Stimulated activated CD8-positive, alpha-beta memory T cell treated with anti-CD3 and anti-CD28 coated beads, Interleukin-12 subunit alpha, Interleukin-12 subunit beta, amount 100 ng/mL, for 24 hours (primary cell): ENCODE measurements at regions not wholly inside any gene's neighbourhood (a gene's known extent, or its start where the extent isn't known, plus 50 kb on each side); places are given as distances from the start of the nearest gene placed in this dataset.

Source experiments
- DNase-seq: peaks from one replicate; pipeline ENCODE4 v3.0.0-alpha.2; 2020; ENCODE audit errors: extremely low read depth

DNA sequence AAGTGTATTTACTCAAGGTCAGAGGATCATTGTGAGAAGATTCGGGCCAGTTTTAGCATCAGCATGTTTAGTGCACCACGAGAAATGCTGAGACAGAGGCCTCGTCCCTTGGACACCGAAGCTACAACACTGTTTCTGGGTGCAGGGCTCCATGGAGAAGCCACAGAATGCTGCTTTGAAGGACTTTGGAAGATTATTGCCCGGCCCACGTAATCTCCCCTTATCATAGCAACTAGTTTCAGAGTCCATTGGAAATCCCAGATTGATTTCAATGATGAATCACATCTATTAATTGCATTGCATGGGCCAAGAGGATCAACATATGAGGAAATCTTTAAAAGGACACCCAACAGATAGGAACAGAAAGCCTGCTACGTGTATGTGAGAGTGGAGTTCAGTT lies 156.0 kb downstream of the MAF start:
- DNase-seq: no peak

DNA sequence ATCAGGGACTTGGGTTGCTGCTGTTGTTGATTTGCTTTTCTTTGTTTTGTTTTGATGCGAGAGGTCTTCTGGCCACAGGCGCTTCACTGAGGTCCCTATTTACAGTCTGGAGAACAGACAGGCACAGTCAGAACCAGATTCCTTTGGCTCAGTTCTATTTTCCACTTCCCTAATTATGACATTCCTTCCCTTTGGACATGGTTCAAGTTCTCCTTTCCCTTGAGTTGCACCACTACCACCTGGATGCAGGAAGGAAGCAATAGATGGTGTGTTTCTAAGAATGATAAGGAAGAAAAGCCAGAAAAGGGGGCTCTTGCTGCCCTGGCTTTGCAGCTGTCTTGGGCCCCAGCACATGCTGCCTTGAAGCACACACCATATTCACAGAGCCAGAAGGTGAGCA lies 160.6 kb downstream of the MAF start:
- no peak for DNase-seq

DNA sequence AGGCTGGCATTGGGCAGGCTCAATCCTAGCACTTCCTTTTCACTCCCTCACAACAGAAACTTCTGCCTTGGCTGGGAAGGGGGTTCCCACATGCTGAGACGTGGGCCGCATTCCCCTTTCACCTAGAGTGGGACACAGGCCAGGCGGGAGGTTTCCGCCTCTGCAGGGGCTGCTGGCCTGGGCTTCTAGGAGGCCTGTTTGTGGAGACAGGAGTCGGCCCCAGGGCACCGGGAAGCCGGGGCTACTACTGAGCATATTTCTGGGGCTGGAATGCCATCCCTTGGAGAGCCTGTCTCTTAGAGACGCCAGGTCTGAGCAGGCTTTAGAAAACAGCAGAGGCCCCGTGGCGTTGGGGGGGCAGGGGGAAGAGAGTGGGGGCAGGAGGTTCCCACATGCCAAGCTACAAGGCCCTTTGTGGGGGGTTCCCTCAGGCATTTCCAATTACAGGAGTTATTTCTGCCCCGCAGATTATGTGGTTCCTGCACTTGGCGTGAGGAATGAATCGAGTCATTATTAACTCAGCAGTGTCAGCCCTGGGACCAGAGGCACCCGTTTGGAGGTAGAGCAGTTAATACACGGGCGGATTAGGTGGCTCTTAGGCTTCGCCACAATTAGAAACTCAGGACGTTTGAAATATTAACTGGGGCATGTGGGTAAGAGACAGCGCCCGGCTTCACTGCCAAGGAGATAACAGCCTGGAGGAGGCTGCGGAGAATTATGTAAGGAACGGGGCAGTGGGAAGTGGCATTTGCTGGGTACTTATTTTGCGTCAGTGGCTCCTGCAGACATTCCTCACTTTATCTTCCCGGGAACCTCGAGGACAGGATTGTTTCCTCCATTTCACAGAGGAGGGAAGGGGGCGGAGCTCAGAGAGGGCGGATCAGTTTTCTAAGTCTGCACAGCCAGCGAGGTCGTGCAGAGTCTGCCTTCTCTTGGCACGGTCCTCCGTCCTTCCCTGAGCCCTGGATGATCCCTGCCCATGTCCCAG lies 162.5 kb downstream of the MAF start:
- DNase-seq: no peak

DNA sequence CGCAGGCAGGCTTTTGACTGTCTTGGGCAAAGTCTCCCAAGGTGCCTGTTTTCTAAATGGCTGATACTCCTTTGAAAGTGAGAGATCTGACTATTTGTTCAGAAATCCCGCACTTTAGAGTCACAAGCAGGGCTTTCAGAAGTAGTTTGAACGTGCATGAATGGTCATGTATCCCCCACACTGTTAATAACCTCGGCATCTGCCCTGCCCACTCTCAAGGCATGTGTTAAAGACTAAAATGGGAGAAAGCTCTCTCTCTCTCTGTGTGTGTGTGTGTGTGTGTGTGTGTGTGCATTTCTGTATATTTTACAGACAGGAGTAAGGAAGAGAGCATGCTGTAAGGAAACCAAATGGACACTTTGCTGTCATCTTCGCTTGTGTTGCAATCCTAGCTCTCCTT lies 163.7 kb downstream of the MAF start:
- DNase-seq: no peak

DNA sequence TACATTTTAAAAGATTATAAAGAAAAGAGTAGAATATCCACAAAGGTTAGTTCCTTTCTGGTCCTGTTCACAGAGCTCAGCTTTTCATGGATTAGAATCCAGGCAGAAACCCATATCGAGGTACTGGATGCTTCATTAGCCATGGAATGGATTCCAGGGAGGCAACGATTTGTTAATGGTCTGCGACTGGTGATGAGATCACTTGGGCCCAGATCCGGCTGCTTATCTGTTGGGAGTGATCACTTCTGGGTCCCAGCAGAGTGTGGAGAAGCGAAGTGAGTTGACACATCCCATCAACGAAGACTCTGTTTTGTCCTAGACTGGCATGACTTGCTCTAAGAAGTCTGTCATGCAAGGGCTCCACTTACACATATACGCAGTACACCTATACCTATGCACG lies 165.8 kb downstream of the MAF start:
- DNase-seq: no peak

DNA sequence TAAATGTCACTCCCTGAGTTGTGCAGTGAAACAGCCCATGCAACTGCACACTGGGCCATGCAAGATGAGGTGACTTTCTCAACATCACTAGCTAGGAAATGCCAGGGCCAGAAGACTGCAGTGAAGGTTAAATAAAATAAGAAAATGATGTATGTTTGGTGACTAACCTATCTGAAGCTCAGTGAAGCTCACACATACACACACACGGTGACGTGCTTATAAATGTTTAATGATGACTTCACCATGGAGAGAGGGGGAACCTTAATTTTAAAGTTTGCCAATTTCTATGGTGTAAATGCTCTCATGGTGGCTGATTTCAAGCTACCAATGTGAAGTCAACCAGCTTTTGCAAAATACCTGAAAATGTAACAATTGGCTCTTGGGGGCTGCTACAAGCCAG lies 166.4 kb downstream of the MAF start:
- no peak for DNase-seq

DNA sequence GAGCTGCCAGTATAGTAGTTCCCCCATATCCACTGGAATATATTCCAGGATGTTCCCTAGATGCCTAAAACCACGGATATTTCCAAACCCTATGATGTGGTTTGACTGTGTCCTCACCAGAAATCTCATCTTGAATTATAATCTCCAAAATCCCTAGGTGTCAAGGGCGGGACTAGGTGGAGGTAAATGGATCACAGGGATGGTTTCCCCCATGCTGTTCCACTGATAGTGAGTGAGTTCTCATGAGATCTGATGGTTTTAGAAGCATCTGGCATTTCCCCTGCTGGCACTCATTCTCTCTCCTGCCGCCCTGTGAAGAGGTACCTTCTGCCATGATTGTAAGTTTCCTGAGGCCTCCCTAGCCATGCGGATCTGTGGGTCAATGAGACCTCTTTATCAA lies 168.6 kb downstream of the MAF start:
- no peak for DNase-seq

DNA sequence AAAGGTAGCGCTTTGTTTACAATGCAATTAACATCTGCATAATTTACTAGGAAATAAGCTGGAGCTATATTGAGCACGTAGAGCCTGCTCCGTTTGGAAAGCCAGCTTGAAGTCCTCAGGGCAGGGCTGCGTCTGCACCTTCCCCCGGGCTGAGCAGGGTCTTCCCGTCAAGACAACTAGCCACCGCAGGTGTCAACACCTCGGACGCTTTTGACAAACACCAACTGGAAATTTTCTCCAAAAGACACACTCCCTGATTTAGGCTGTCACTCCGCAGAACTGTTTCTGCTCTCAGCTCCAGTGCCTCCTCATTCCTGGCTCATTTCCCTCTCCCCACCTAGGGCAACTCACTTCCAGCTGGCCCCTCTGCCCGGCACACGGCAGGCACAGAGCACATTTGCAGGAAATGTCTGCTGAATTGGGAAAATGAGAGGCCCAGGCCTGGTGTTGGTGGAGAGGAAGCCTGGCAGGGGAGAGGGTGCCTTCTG lies 170.3 kb downstream of the MAF start:
- no peak for DNase-seq

DNA sequence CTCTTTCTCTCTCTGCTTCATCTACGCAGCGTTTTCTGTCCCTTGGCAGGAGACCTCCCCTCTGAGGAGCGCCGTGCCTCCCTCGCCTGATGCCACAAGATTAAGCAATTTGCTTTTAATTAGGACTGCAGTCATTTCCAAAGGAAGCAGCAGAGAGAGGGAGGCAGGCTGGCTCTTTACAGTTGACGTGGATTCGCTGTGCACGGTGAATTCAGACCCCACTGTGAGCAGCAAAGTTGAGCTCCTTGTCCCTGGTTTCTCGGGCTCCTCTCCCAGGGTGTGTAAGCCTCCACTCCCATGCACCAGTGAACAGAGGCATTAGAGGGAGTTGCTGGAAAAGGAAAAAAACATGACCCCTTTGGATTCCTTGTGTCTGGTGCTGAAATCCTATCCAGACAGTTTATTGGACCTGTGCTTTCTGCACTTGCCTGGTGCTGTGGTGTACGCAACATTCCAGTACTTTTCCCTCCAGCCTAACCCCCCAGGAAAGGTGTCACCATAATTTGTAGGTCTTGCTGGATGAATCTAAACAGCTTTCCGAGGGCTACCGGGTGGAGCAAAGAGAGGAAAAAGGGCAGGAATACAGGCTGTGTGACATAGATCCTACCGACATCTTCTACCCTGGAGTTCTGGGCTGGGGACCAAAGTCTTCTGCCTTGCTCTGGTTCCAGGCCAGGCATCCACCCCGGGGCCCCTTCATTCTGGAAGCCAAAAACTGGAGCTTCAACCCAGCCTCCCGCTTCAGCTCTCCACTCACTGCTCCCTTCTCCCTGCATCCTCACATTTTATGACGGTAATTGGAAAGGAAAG lies 171.0 kb downstream of the MAF start:
- no peak for DNase-seq

DNA sequence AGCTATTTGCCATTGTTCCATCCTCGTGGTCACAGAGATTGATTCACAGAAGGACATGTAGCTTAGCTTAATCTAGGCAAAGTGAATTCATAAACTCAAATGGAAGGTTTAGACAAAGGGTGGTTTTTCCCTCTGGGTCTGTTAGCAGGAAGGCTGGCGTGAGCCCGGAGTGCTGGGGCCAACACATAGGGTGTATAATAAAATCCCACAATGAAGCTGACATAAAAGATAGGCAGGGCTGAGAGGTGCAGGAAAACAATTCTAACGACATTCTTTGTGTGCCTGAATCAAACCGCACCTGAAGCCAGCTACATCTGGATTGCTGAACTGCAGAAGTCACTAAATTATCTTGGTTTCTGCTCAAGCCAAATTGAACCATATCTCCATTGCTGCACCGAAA lies 173.9 kb downstream of the MAF start:
- no peak for DNase-seq

DNA sequence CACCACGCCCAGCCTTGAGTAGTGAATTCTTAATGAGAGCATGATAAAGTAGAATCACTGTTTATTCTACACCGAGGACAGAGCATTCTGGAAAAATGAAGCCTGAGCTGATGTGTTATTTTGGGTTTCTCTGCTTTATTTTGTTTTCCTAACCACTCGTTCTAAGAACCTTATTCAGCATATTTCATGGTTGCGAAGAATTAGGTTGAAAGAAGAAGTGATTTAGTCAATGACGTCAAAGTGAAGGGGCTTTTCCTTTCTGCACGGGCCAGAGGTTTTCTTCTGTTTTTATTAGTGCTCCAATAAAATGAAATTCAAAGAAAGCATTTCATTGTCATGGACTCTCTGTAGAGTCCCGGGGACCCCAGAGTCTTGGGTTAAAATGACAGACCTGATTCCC lies 178.5 kb downstream of the MAF start:
- no peak for DNase-seq

DNA sequence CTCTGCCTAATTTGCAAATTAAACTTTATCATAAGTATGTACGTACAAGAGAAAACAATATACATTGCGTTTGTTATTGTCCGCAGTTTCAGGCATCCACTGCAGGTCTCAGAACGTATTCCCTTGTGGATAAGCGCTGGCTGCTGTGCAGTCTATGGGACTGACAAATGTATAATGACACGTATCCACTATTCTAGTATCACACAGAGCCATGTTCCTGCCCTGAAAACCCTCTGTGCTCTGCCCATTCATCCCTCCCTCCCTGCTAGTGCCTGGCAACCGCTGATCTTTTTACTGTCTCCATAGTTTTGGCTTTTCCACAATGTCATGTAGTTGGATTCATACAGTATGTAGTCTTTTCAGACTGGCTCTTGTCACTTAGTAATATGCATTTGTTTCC lies 179.4 kb downstream of the MAF start:
- no peak for DNase-seq

DNA sequence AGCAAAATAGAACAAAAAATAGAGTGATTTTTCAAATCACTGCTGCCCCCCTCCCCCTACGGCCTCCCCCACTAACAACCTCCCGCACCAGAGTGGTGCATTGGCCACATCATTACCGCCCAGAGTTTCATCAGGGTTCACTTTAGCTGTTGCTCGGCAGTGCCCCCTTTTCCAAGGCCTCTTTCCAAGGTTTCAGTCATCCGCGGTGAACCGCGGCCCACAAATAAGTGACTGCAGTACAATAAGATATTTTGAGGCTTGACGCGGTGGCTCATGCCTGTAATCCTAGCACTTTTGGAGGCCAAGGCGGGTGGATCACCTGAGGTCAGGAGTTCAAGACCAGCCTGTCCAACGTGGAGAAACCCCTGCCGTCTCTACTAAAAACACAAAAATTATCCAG lies 180.0 kb downstream of the MAF start:
- DNase-seq: no peak

DNA sequence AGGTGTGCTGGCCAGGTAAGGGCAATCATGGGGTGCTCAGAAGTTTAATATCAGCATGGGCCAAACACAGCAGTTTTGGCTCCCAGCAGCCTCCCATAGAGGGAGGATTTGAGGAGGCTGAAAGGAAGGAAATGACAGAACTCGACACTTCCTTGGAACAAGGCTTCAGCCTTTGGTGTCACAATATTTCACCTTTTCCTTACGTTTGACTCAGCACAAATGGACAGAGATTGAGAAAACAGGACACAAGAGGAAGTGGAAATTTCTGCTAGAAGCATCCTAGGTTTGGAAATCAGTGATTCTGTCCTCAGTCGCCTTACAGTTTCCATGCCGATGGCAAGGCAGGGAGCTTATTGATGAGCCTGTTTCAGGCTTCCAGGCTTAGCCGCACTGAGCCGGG lies 181.4 kb downstream of the MAF start:
- DNase-seq: no peak

DNA sequence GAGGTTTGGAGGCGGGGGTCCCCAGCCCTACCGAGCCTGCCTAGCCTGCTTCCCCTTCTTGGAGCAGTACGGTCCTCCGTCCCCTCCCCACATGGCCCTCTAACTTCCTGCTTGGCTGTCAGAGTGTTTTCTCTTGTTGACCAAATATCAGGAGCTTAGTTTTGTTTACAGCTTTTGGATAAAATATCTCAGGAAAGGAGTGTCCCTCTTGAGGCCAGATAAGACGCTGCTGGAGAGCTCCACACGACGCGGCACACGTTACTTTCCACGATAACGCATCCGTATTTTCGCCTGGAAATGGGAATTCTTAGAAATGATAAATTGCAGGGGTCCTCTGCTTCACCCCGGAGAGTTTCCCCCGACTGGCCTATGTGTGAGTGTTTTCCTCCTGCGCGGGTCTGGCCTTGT lies 182.9 kb downstream of the MAF start:
- DNase-seq: no peak

DNA sequence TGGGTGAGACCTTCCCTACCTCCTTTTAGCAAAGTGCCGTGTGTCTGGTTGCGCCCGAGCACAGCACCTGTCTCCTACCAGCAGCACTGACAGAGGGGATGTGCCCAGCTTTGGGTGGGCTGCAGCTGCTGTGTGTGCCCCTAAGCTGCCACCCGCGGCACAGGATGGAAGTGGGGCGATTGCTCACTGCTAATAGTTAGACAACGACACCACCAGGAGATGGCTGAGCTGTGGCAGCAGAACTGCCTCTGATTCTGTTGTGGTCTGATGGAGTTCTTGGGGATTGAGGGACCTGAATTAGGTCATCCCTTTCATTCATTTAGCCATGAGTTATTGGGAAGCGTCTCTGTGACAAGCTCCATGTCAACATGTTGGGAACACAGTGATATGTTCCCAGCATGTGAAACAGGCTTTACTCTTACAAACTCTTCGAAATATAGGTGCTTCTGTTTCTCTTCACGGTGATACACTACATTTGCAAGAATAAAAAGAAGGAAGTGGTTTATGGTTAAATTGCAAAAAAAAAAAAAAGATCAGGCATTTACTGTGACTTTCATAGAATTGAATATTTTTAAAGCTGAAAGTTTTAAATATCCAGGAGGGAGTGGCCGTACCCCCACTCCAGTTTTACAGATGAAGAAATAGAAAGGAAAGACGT lies 184.4 kb downstream of the MAF start:
- DNase-seq: no peak

DNA sequence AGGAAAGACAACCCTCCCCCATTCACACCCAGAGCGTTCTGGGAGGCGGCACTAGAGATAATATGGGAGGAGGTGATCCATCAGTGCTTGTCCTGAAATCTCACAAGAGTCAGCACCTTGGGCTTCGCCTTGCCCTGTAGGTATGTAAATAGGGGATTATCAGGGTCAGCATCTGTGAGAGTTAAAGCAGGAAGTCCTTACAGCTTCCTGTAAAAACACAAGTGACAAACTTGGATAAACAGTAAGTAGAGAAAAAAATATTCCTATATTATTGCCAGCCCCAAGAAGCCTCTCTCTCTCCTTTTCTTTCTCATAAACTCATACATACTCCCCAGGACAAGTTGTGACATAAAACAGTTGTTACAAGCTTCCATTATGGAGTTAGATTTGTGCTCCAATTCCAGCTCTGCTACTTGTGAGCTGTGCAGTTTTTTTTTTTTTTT lies 187.7 kb downstream of the MAF start:
- DNase-seq: no peak

DNA sequence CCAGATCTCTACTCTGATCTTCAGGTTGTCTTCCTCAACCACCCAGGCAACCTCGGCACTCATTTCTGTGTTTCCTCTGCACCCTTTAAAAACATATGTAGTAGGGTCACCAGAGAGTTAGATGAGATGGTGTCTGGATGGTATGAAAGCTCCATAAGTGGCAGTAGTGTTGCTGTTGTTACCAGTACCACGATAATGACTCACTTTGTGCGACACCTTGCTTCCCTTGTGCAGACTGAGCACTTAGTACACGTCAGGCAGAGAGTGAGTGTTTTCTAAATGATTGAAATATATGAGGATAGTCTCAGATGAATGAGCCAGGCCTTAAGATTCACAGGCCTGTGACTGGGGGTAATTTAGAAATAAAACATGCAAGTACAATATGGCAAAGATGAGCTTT lies 188.7 kb downstream of the MAF start:
- no peak for DNase-seq

DNA sequence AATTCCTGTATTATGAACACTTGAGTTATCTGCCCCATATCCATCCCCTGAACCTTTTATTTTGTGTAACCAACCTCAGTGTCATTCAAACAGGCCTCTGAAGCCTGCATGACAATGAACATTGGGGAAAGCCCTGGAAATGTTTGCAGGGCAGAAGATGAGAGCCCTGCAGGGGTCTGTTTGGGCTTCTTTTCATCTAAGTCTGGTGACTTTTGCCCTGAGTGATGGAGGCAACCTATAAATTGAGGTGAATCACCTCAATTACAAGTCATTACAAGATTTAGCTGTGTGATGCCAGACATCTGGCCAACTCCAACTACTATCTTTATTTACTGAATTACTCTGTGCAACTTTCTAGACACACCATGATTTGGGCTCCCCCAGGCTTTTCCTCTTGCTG lies 189.2 kb downstream of the MAF start:
- no peak for DNase-seq

DNA sequence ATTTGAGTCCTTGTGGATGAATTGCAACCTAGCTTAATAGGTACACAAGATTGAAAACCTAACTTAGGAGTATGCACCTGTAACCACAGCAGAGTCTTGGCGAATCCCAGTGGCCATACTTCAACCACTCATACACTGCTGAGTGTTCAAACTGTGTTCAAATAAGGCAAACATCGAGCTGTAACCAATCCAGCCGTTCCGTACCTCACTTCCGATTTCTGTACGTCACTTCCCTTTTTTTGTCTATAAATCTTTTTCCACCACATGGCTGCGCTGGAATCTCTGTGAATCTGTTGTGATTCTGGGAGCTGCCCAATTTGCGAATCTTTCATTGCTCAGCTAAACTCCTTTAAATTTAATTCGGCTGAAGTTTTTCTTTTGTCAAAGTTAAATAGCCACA lies 190.6 kb downstream of the MAF start:
- no peak for DNase-seq

DNA sequence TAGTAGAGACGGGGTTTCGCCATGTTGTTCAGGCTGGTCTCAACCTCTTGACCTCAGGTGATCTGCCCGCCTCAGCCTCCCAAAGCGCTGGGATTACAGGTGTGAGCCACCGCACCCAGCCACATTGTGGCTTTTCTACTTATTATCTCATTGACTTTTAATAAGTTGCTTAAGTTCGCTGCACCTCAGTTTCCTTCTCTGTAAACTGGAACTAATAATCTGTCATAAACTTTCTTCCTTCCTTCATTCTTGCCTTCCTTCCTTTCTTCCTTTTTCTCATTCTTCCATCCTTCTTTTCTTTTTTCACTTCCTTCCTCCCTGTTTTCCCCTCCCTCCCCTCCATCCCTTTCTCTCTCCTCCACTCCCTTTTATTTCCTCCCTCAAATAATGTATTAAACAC lies 192.2 kb downstream of the MAF start:
- no peak for DNase-seq

DNA sequence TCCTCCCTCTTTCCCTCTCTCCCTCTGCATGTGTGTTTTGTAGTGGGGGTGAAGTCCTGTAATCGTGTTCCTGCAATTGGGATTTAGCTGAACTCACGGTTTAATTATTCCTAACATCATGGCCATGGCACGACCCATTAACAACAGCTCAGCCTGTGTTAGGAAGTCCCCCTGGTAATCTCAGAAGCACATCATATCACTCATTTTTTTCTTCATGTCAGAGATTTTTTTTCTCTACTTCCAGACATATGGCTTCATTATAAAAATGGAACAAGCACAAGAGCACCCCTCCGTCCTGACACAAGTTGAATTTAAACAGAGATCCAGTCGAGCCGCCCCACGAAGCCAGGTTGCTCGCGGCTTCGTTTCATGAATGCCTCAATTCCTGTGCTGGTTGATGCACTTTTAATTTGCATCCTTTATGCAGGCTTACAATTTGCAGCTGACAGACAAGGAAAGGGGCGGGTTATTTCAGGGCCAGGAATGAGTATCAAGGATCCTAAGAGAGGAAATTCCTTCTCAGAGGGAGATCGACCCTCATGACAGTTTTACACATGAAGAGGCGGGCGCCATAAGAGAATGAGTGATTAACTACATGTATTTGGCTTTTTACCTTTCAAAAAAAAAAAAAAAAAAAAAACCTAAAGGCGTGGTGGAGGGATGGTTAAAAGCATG lies 192.9 kb downstream of the MAF start:
- no peak for DNase-seq
